ENCODE measurements at regions not wholly inside any gene's neighbourhood (a gene's known extent, or its start where the extent isn't known, plus 50 kb on each side); places are given as distances from the start of the nearest gene placed in this dataset.

DNA sequence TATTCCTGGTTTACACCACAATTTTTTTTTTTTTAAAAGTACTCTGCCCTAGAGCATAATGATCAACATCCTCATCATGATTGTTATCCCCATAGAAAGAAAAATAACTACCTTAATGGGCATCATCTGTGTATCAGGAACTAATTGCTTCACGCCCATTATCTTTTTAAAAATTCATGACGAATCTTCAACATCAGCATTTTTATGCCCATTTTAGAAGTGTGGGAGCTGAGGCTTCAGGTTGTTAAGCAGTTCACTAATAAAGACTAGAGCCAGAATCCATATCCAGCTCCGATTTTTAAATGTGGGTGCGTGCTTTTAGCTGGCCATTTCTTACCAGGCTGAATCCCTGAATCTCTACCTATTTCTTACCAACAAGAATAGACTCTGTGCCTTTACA lies 92.9 kb upstream of the KCNA4 start:
- TF ChIP-seq POLR2A (IDR thresholded peaks at IDR 0.05): no peak
- TF ChIP-seq, protein P1, sequence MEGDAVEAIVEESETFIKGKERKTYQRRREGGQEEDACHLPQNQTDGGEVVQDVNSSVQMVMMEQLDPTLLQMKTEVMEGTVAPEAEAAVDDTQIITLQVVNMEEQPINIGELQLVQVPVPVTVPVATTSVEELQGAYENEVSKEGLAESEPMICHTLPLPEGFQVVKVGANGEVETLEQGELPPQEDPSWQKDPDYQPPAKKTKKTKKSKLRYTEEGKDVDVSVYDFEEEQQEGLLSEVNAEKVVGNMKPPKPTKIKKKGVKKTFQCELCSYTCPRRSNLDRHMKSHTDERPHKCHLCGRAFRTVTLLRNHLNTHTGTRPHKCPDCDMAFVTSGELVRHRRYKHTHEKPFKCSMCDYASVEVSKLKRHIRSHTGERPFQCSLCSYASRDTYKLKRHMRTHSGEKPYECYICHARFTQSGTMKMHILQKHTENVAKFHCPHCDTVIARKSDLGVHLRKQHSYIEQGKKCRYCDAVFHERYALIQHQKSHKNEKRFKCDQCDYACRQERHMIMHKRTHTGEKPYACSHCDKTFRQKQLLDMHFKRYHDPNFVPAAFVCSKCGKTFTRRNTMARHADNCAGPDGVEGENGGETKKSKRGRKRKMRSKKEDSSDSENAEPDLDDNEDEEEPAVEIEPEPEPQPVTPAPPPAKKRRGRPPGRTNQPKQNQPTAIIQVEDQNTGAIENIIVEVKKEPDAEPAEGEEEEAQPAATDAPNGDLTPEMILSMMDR (IDR thresholded peaks at IDR 0.05): no peak

Measured in right lobe of liver (tissue), 4 donors.